Stimulated activated CD4-positive, alpha-beta T cell treated with anti-CD3 and anti-CD28 coated beads, Interleukin-12 subunit alpha, Interleukin-12 subunit beta, amount 100 ng/mL, for 24 hours (primary cell): ENCODE measurements at regions not wholly inside any gene's neighbourhood (a gene's known extent, or its start where the extent isn't known, plus 50 kb on each side); places are given as distances from the start of the nearest gene placed in this dataset.
A peak's percentile ranks its signal among the peaks of the same experiment; 100 is the strongest.

ENCODE experiments used
- DNase-seq, 2 experiments: peaks; one replicate each; pipeline ENCODE4 v3.0.0-alpha.2; 2020; ENCODE audit warnings: low read depth in 2 of 2

GRCh38 chr5:174410716-174411478 is 313.5 kb upstream of the MSX2 start:
- no peak for DNase-seq

- DNase-seq = no peak
Observed at GRCh38 chr5:174411479-174411819, 312.9 kb upstream of the MSX2 start.

- DNase-seq = no peak
Observed at GRCh38 chr5:174412374-174412773, 312.0 kb upstream of the MSX2 start.

- DNase-seq = no peak
Observed at GRCh38 chr5:174412941-174413340, 311.4 kb upstream of the MSX2 start.

- DNase-seq = no peak
Observed at GRCh38 chr5:174413567-174414314, 310.6 kb upstream of the MSX2 start.

- DNase-seq = no peak
Observed at GRCh38 chr5:174414315-174414710, 310.1 kb upstream of the MSX2 start.

- DNase-seq = no peak
Observed at GRCh38 chr5:174418809-174419539, 305.4 kb upstream of the MSX2 start.

- peak; percentile 51 to 84 for DNase-seq
Observed at GRCh38 chr5:174419540-174420132, 304.7 kb upstream of the MSX2 start.

GRCh38 chr5:174420651-174421407 is 303.6 kb upstream of the MSX2 start:
- DNase-seq = no peak

GRCh38 chr5:174421408-174421805 is 303.0 kb upstream of the MSX2 start:
- DNase-seq = no peak

GRCh38 chr5:174423558-174423957 is 300.8 kb upstream of the MSX2 start:
- no peak for DNase-seq

GRCh38 chr5:174424219-174425053 is 299.9 kb upstream of the MSX2 start:
- no peak for DNase-seq

GRCh38 chr5:174425271-174425963 is 299.0 kb upstream of the MSX2 start:
- no peak for DNase-seq

GRCh38 chr5:174425964-174426290 is 298.5 kb upstream of the MSX2 start:
- DNase-seq = no peak

- no peak for DNase-seq
Observed at GRCh38 chr5:174426388-174426787, 298.0 kb upstream of the MSX2 start.

- no peak for DNase-seq
Observed at GRCh38 chr5:174426851-174427250, 297.5 kb upstream of the MSX2 start.

GRCh38 chr5:174427304-174427703 is 297.1 kb upstream of the MSX2 start:
- no peak for DNase-seq

- no peak for DNase-seq
Observed at GRCh38 chr5:174428895-174429294, 295.5 kb upstream of the MSX2 start.

GRCh38 chr5:174430940-174431339 is 293.4 kb upstream of the MSX2 start:
- no peak for DNase-seq

GRCh38 chr5:174431504-174431903 is 292.9 kb upstream of the MSX2 start:
- DNase-seq = no peak
